CD4-positive, CD25-positive, alpha-beta regulatory T cell (primary cell): ENCODE measurements at regions not wholly inside any gene's neighbourhood (a gene's known extent, or its start where the extent isn't known, plus 50 kb on each side); places are given as distances from the start of the nearest gene placed in this dataset.

ENCODE experiments used
- ATAC-seq, 2 donors: fragments of 150-1000 bp; cut with Tn5 transposase; one replicate each; pipeline ENCODE4 v1.10.0; 2021; ENCODE audit warnings: low read depth in 2 of 2, moderate number of reproducible peaks in 2 of 2, moderate library complexity in 1 of 2
- DNase-seq, 3 donors: peaks; one replicate each; pipeline versions ENCODE4 v3.0.0 to v3.0.0-alpha.2; 2012 to 2022; ENCODE audit warnings: mixed read lengths in 1 of 3
- H3K27ac ChIP-seq: one replicate; pipeline ENCODE4 v1.7.0; 2013; ENCODE audit warnings: mild to moderate bottlenecking, low read length; ENCODE audit not compliant: insufficient read depth, poor library complexity, severe bottlenecking
- H3K27me3 ChIP-seq: one replicate; pipeline ENCODE4 v1.7.0; 2013; ENCODE audit warnings: low read length; ENCODE audit not compliant: control insufficient read depth, insufficient read depth
- H3K36me3 ChIP-seq: one replicate; pipeline ENCODE4 v1.7.0; 2013; ENCODE audit warnings: mild to moderate bottlenecking, low read length, moderate library complexity; ENCODE audit not compliant: control insufficient read depth, insufficient read depth
- H3K4me1 ChIP-seq: 2 replicates; pipeline ENCODE4 v1.7.0; 2013; ENCODE audit warnings: mild to moderate bottlenecking, low read length; ENCODE audit not compliant: insufficient read depth, control insufficient read depth, poor library complexity, severe bottlenecking
- H3K4me3 ChIP-seq: one replicate; pipeline ENCODE4 v1.7.0; 2013; ENCODE audit warnings: low read depth, mild to moderate bottlenecking, low read length, moderate library complexity
- H3K9me3 ChIP-seq, 2 experiments: 1 replicate in 1 of 2; 2 replicates in 1 of 2; pipeline ENCODE4 v1.7.0; 2013; ENCODE audit warnings: low read length in 2 of 2, mild to moderate bottlenecking in 1 of 2, moderate library complexity in 1 of 2; ENCODE audit not compliant: control insufficient read depth in 2 of 2
- H3K27ac Mint-ChIP-seq, 3 donors: one replicate each; pipeline ENCODE4 v1.8.0; 2020 to 2022; ENCODE audit warnings: mild to moderate bottlenecking in 3 of 3, mixed read lengths in 3 of 3, moderate library complexity in 2 of 3
- H3K27me3 Mint-ChIP-seq: one replicate; pipeline ENCODE4 v1.8.0; 2022; ENCODE audit warnings: mild to moderate bottlenecking, mixed read lengths
- H3K36me3 Mint-ChIP-seq: one replicate; pipeline ENCODE4 v1.8.0; 2020; ENCODE audit warnings: mixed read lengths
- H3K4me1 Mint-ChIP-seq, 4 donors: one replicate each; pipeline ENCODE4 v1.8.0; 2020 to 2022; ENCODE audit warnings: mixed read lengths in 4 of 4, mild to moderate bottlenecking in 1 of 4
- H3K4me3 Mint-ChIP-seq, 4 donors: one replicate each; pipeline ENCODE4 v1.8.0; 2020 to 2022; ENCODE audit warnings: mild to moderate bottlenecking in 4 of 4, mixed read lengths in 4 of 4, moderate library complexity in 3 of 4
- H3K9me3 Mint-ChIP-seq, 7 donors: one replicate each; pipeline ENCODE4 v1.8.0; 2020 to 2022; ENCODE audit warnings: mixed read lengths in 7 of 7, mild to moderate bottlenecking in 3 of 7, moderate library complexity in 2 of 7

DNA sequence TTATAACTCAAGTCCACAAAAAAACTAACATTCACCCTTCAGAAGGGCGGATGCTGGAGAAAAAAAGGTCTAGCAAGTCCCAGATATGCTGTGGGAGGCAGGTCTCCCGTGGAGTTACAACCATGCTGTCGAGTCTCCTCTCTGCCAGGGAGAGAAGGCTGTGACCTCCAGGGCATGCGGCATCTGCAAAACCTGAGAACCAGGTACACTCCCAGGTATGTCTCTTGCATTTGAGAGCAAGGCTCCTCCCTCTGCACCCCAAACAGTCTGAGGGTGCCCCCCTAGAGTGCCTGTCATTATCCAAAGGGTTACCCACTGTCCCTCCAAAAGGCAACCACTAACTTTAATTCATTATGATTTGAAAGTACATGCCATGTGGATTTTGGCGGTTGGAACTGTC lies 134.0 kb downstream of the IRX2 start:
- Histone ChIP-seq H3K36me3 (no peaks in the 10 kb centered on the region), H3K4me3 (no peak overlapping the region), H3K4me1 (no peaks in the 10 kb centered on the region), H3K9me3 (no peaks in the 10 kb centered on the region), H3K27ac (no peak overlapping the region), H3K27me3 (no peaks in the 10 kb centered on the region)
- no peaks in the 10 kb centered on the region for H3K27me3 Mint-ChIP-seq
- no peaks in the 10 kb centered on the region for H3K4me1 Mint-ChIP-seq
- no peak for DNase-seq
- H3K9me3 Mint-ChIP-seq = peaks cover 0 to 6% (median 0%) of the 10 kb centered on the region in 7 donors
- ATAC-seq = no peak
- H3K4me3 Mint-ChIP-seq = peak overlapping the region in 1 of 4 donors; percentile 7
- no peaks in the 10 kb centered on the region for H3K36me3 Mint-ChIP-seq
- no peak overlapping the region for H3K27ac Mint-ChIP-seq

- Mint-ChIP-seq H3K27me3 (no peaks in the 10 kb centered on the region), H3K27ac (no peak overlapping the region), H3K4me3 (no peak overlapping the region), H3K36me3 (no peaks in the 10 kb centered on the region), H3K9me3 (peaks cover 0 to 4% (median 0%) of the 10 kb centered on the region in 7 donors), H3K4me1 (no peaks in the 10 kb centered on the region)
- H3K4me1 ChIP-seq = no peaks in the 10 kb centered on the region
- no peak overlapping the region for H3K27ac ChIP-seq
- H3K4me3 ChIP-seq = no peak overlapping the region
- no peak for ATAC-seq
- no peaks in the 10 kb centered on the region for H3K27me3 ChIP-seq
- H3K36me3 ChIP-seq = no peaks in the 10 kb centered on the region
- DNase-seq = no peak
- H3K9me3 ChIP-seq = no peaks in the 10 kb centered on the region
Observed at GRCh38 chr5:2615917-2616316, 135.6 kb downstream of the IRX2 start.

GRCh38 chr5:2614571-2614970 lies 136.9 kb downstream of the IRX2 start:
- no peak overlapping the region for H3K27ac ChIP-seq
- Mint-ChIP-seq H3K27me3 (no peaks in the 10 kb centered on the region), H3K27ac (no peak overlapping the region), H3K36me3 (no peaks in the 10 kb centered on the region), H3K4me3 (no peak overlapping the region), H3K4me1 (no peaks in the 10 kb centered on the region), H3K9me3 (peaks cover 0 to 8% (median 0%) of the 10 kb centered on the region in 7 donors)
- ATAC-seq = no peak
- no peak for DNase-seq
- no peaks in the 10 kb centered on the region for H3K4me1 ChIP-seq
- no peaks in the 10 kb centered on the region for H3K36me3 ChIP-seq
- H3K27me3 ChIP-seq = no peaks in the 10 kb centered on the region
- no peak overlapping the region for H3K4me3 ChIP-seq
- H3K9me3 ChIP-seq = no peaks in the 10 kb centered on the region

GRCh38 chr5:2611659-2612058 lies 139.8 kb downstream of the IRX2 start:
- H3K4me3 Mint-ChIP-seq = no peak overlapping the region
- H3K27me3 Mint-ChIP-seq = no peaks in the 10 kb centered on the region
- peaks cover 0 to 14% (median 2%) of the 10 kb centered on the region in 7 donors for H3K9me3 Mint-ChIP-seq
- Histone ChIP-seq H3K27ac (no peak overlapping the region), H3K4me3 (no peak overlapping the region), H3K36me3 (no peaks in the 10 kb centered on the region), H3K9me3 (no peaks in the 10 kb centered on the region), H3K4me1 (no peaks in the 10 kb centered on the region), H3K27me3 (no peaks in the 10 kb centered on the region)
- no peak for DNase-seq
- no peaks in the 10 kb centered on the region for H3K4me1 Mint-ChIP-seq
- no peak for ATAC-seq
- no peak overlapping the region for H3K27ac Mint-ChIP-seq
- H3K36me3 Mint-ChIP-seq = no peaks in the 10 kb centered on the region

DNA sequence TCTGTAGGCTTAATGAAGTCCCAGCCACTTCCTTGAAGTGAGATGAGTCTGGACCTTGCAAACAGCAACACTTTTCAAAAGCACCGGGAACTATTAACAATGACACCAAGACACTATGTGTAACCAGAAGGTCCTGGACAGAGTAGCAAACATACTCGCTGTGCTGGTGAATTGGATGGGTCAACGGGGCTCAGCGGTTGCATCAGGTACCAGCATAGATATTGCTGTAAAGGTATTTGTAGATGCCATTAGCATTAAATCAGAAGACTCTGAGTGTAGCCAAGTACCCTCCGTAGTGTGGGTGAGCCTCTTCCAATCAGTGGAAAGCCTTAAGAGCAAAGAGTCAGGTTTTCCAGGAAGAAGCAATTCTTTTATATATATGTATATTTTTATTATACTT lies 140.5 kb downstream of the IRX2 start:
- Mint-ChIP-seq H3K27ac (no peak overlapping the region), H3K9me3 (peaks cover 0 to 14% (median 2%) of the 10 kb centered on the region in 7 donors), H3K27me3 (no peaks in the 10 kb centered on the region), H3K4me3 (no peak overlapping the region), H3K36me3 (no peaks in the 10 kb centered on the region), H3K4me1 (no peaks in the 10 kb centered on the region)
- Histone ChIP-seq H3K4me3 (no peak overlapping the region), H3K9me3 (no peaks in the 10 kb centered on the region), H3K27ac (no peak overlapping the region), H3K36me3 (no peaks in the 10 kb centered on the region), H3K4me1 (no peaks in the 10 kb centered on the region), H3K27me3 (no peaks in the 10 kb centered on the region)
- DNase-seq (no peak), ATAC-seq (no peak)

GRCh38 chr5:2608391-2608790 lies 143.1 kb downstream of the IRX2 start:
- ATAC-seq (no peak), DNase-seq (no peak)

DNA sequence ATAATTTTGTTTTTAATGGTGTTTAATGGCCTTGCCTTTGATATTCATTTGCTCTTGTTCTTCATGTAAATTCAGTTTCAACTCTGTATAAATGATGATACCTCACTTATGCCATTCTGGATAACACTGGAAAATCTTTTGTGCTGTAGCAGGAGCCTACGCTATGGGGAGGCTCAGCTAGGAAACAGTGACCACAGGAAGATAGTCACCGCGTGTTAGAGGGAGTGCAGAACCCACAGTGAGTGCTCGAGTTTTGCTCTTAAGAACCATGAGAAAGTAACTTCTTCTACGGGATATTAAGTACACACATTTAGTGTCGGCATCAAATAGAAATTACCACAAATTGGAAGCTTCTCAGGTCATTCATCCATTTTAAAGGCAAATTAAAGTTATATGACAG lies 143.9 kb downstream of the IRX2 start:
- Histone ChIP-seq H3K27me3 (no peaks in the 10 kb centered on the region), H3K4me3 (no peak overlapping the region), H3K9me3 (no peaks in the 10 kb centered on the region), H3K36me3 (no peaks in the 10 kb centered on the region), H3K27ac (no peak overlapping the region), H3K4me1 (no peaks in the 10 kb centered on the region)
- Mint-ChIP-seq H3K9me3 (peaks cover 0 to 10% (median 3%) of the 10 kb centered on the region in 7 donors), H3K27ac (peak overlapping the region in 1 of 3 donors; percentile 20), H3K36me3 (no peaks in the 10 kb centered on the region), H3K4me1 (no peaks in the 10 kb centered on the region), H3K27me3 (no peaks in the 10 kb centered on the region), H3K4me3 (no peak overlapping the region)
- ATAC-seq = no peak
- DNase-seq = no peak

More at GRCh38 chr5:2608391-2608790, 143.1 kb downstream of the IRX2 start:
- Mint-ChIP-seq H3K4me1 (no peaks in the 10 kb centered on the region), H3K9me3 (peaks cover 0 to 10% (median 3%) of the 10 kb centered on the region in 7 donors), H3K27me3 (no peaks in the 10 kb centered on the region), H3K4me3 (no peak overlapping the region), H3K27ac (no peak overlapping the region), H3K36me3 (no peaks in the 10 kb centered on the region)
- no peaks in the 10 kb centered on the region for H3K4me1 ChIP-seq
- no peaks in the 10 kb centered on the region for H3K27me3 ChIP-seq
- H3K4me3 ChIP-seq = no peak overlapping the region
- no peaks in the 10 kb centered on the region for H3K9me3 ChIP-seq
- H3K27ac ChIP-seq = no peak overlapping the region
- no peaks in the 10 kb centered on the region for H3K36me3 ChIP-seq

GRCh38 chr5:2603272-2603575 lies 148.3 kb downstream of the IRX2 start:
- ATAC-seq = no peak
- peaks cover 0 to 1% (median 0%) of the 10 kb centered on the region in 7 donors for H3K9me3 Mint-ChIP-seq

More at GRCh38 chr5:2603272-2603575, 148.3 kb downstream of the IRX2 start:
- Histone ChIP-seq H3K9me3 (no peaks in the 10 kb centered on the region), H3K4me3 (no peak overlapping the region), H3K27ac (no peak overlapping the region), H3K4me1 (no peaks in the 10 kb centered on the region), H3K27me3 (no peaks in the 10 kb centered on the region), H3K36me3 (no peaks in the 10 kb centered on the region)
- Mint-ChIP-seq H3K27ac (no peak overlapping the region), H3K4me3 (no peak overlapping the region), H3K36me3 (no peaks in the 10 kb centered on the region), H3K27me3 (no peaks in the 10 kb centered on the region), H3K4me1 (peaks cover 0 to 4% (median 0%) of the 10 kb centered on the region in 4 donors)
- no peak for DNase-seq
